Lower leg skin (tissue), 4 donors: ENCODE measurements at regions not wholly inside any gene's neighbourhood (a gene's known extent, or its start where the extent isn't known, plus 50 kb on each side); places are given as distances from the start of the nearest gene placed in this dataset.

Source experiments
- DNase-seq, 2 donors: peaks; one replicate each; pipeline ENCODE4 v3.0.0-alpha.2; 2019; ENCODE audit warnings: low spot score in 2 of 2
- H3K4me3 ChIP-seq: fragments of 200-600 bp; sonication (generic); 2 replicates; pipeline ENCODE4 v1.5.1; 2017; ENCODE audit warnings: mild to moderate bottlenecking, low read depth; ENCODE audit not compliant: poor library complexity, severe bottlenecking
- CTCF ChIP-seq, 3 donors: fragments of 450-650 bp; IDR thresholded peaks; one replicate each; pipeline ENCODE4 v1.5.1; 2016; ENCODE audit warnings: antibody characterized with exemption in 3 of 3, mild to moderate bottlenecking in 3 of 3, moderate library complexity in 2 of 3
- POLR2A ChIP-seq, 2 donors: fragments of 450-650 bp; IDR thresholded peaks; one replicate each; pipeline ENCODE4 v1.6.1; 2016 to 2017; ENCODE audit warnings: antibody characterized with exemption in 2 of 2, mild to moderate bottlenecking in 1 of 2, moderate library complexity in 1 of 2
- WGBS, 2 donors: methylation state at CpG; one replicate each; pipeline ENCODE4 v1.1.5; 2018; 5-methylcytosine and 5-hydroxymethylcytosine counted together
- intact Hi-C: fragments of 100-400 bp; cut with DNase I; formaldehyde crosslinking; loops from one replicate; pipeline ENCODE4 v1.15.0; 2023; ENCODE audit warnings: low total_unique reads

DNA sequence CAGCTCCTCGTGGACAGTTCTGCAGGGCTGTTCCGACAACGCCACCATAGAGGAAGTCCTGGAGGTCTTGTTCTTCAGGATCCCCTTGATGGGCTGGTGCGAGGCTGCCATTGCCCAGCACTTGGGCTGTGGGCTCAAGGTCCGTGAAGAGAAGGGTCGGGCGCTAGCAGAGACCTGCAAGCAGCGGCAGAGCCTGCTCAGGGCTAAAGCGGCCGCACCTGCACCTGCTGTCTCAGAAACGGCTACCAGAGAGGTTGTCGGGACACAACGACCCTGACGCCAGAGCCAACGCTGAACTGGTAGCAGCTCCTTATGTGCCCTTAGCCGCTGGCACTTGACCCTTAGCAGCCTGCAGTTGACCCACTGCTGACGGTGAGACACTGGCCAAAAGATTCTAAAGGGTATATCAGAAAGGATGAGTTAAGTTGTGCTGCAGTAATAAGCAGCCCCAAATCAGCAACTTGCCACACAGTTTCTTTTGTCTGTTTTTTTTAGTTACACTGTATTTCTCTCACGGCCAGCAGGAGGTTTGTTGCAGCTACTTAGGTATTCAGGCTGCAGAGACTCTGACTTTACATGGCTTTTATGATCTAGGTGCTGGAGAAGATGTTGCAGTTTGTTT lies 55.5 kb upstream of the ST6GAL2 start:
- no peak for DNase-seq
- WGBS, 2 donors = 88 to 91% methylated on average over 18 of the region's 18 CpGs
- no peak overlapping the region for H3K4me3 ChIP-seq
- no peak for TF ChIP-seq CTCF (IDR thresholded peaks at IDR 0.05)
- TF ChIP-seq POLR2A (IDR thresholded peaks at IDR 0.05) = no peak
- intact Hi-C loops = no loop called here

DNA sequence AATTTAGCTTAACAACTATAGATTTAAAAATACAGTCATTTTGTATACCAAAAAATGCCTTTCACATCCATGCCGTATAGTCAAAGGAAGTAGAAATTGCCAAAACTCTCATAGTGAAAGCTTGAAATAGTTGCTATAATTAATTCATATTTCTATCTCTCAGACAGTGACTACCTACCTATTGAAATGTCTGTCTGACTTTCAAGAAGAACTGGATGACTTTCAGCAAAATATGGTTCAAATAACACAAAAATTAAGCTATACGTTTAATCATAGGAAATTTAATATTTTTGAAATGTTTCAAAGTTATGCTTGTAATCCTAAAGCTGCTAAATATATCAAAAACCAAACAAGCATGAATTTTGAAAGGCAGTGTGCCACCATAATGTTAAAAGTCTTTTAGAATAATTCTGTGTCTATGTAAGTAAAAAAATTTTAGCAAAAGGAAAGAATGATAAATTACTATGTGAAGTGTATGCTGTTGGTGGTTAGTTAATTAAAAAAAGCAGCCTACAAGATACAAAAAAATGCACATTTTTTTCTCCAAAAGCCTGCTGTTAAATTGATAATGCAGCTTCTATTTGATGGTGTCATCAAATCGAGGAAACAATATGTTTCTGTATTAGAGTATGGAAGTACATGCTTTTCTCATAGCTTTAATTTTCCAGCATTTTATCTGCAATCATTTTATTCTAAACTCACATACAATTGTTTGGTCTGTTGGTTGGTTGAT lies 57.7 kb upstream of the ST6GAL2 start:
- no peak for TF ChIP-seq CTCF (IDR thresholded peaks at IDR 0.05)
- TF ChIP-seq POLR2A (IDR thresholded peaks at IDR 0.05) = no peak
- no peak overlapping the region for H3K4me3 ChIP-seq
- DNase-seq = no peak
- intact Hi-C loops = no loop called here
- WGBS, 2 donors = 42 to 58% methylated on average over 3 of the region's 3 CpGs

DNA sequence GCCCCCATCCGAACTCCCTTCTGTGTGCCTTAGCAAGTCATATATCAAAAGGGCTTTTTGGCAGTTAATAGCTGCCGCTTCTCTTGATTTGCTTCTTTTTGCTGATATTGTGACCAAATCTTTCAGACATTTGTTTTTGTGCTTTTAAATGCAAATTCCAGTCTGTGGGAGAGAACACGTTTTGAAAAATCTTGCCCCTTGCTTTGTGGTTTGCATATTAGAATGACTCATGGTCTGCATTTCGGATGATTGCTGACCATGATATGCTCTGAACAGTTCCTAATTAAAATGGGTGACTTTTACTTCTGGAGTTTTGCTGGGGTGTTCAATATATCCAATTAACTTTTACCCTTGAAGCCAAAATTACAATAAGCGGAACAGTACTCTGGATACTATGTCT lies 58.2 kb upstream of the ST6GAL2 start:
- 70 to 75% methylated on average over 5 of the region's 5 CpGs for WGBS, 2 donors
- H3K4me3 ChIP-seq = no peak overlapping the region
- TF ChIP-seq POLR2A (IDR thresholded peaks at IDR 0.05) (no peak), CTCF (IDR thresholded peaks at IDR 0.05) (no peak)
- no peak for DNase-seq
- intact Hi-C loops = no loop called here

- H3K4me3 ChIP-seq = no peak overlapping the region
- TF ChIP-seq CTCF (IDR thresholded peaks at IDR 0.05) (no peak), POLR2A (IDR thresholded peaks at IDR 0.05) (no peak)
- no peak for DNase-seq
- intact Hi-C loops = no loop called here
Observed at GRCh38 chr2:106948540-106948939, 62.6 kb upstream of the ST6GAL2 start.

GRCh38 chr2:106953236-106953635 lies 67.3 kb upstream of the ST6GAL2 start:
- no peak for TF ChIP-seq POLR2A (IDR thresholded peaks at IDR 0.05)
- 76 to 85% methylated on average over 5 of the region's 5 CpGs for WGBS, 2 donors
- DNase-seq = no peak
- H3K4me3 ChIP-seq = no peak overlapping the region
- intact Hi-C loops = no loop called here

GRCh38 chr2:106953779-106954178 lies 67.8 kb upstream of the ST6GAL2 start:
- H3K4me3 ChIP-seq = no peak overlapping the region
- no peak for DNase-seq
- 38 to 54% methylated on average over 5 of the region's 5 CpGs for whole genome bisulfite sequencing, 2 donors
- intact Hi-C loops = no loop called here
- TF ChIP-seq POLR2A (IDR thresholded peaks at IDR 0.05) = no peak
- TF ChIP-seq CTCF (IDR thresholded peaks at IDR 0.05) = no peak
